Fibroblast of skin of right biceps (primary cell): ENCODE measurements at regions not wholly inside any gene's neighbourhood (a gene's known extent, or its start where the extent isn't known, plus 50 kb on each side); places are given as distances from the start of the nearest gene placed in this dataset.

ENCODE experiments used
- DNase-seq: peaks from one replicate; pipeline ENCODE4 v3.0.0-alpha.2; 2013

DNA sequence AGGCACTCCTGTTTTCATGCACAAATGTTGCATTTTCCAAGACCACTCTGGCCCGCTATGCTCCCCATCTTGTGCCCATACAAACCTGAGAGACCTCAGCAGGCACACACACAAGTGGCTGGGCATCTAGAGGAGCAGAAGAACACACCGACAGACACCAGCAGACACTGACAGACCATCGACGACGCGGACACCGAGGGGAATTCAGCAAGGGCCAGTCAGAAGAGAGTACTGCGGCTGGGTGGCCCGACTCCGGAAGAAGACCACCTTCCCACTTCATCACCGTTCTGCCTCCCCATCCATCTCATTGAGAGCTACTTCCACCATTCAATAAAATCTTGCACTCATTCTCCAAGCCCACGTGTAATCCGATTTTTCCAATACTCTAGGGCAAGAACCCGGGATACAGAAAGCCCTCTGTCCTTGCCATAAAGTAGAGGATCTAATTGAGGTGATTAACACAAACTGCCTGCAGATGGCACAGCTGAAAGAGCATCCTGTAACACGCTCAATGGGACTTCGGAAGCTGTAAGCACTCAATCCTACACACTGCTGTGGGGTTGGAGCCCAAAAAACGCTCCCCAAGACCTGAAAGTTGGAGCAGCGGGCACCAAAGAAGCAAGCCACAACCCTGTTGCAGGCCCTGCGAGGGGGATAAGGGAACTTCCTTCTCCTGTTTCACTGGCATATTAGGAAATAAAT is 780.9 kb downstream of the ARAP2 start:
- no peak for DNase-seq

GRCh38 chr4:35464964-35465528 is 779.3 kb downstream of the ARAP2 start:
- DNase-seq: no peak

DNA sequence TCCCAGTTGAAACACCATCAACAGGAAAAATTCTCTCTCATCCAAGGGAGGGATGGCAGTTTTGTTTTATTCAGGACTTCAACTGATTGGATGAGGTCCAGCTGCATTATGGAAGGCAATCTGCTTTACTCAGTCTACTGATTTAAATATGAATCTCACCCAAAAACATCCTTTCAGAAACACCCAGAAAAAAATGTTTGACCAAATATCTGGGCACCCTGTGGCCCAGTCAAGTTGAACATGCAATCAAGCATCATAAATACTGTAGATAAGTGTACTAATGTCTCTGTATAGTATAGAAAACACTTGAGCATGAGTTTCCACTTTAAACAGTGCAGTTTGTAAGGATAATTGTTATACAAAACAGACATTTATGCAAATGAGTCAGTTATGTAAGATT is 753.2 kb downstream of the ARAP2 start:
- no peak for DNase-seq

GRCh38 chr4:35493977-35494376 is 750.3 kb downstream of the ARAP2 start:
- DNase-seq: no peak

DNA sequence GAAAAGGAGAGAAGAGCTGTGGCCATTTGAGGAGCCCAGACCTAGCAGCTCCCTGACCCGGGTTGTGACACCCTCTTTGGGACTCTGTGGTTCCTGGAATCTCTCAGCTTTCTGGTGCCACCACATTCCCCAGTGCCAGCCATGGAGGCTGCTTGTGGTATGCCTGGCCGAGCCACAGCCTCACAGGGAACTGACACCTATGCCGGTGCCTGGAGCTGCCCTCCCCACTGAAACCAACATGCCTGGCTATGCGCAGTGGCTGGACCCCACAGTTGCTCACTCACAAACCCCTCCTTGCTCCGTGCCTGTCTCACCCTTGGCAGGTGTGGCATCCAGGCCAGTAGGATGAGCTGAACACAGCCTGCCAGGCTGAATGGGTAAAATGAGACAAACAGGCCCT is 749.4 kb downstream of the ARAP2 start:
- DNase-seq: no peak

- DNase-seq: no peak
Observed at GRCh38 chr4:35500812-35501211, 743.5 kb downstream of the ARAP2 start.

GRCh38 chr4:35503435-35503834 is 740.9 kb downstream of the ARAP2 start:
- DNase-seq: no peak

DNA sequence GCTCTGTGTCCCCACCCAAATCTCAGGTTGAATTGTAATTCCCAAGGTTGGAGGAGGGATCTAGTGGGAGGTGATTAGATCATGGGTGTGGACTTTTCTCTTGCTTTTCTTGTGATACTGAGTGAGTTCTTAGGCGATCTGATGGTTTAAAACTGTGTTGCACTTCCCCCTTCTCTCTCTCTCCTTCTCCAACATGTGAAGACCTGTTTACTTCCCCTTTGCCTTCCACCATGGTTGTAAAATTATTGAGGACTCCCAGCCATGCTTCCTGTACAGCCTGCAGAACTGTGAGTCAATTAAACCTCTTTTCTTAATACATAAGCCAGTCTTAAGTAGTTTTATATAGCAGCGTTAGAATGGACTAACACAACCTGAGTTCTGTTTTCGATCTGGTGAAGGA is 738.2 kb downstream of the ARAP2 start:
- no peak for DNase-seq

GRCh38 chr4:35511851-35512250 is 732.5 kb downstream of the ARAP2 start:
- DNase-seq: no peak

DNA sequence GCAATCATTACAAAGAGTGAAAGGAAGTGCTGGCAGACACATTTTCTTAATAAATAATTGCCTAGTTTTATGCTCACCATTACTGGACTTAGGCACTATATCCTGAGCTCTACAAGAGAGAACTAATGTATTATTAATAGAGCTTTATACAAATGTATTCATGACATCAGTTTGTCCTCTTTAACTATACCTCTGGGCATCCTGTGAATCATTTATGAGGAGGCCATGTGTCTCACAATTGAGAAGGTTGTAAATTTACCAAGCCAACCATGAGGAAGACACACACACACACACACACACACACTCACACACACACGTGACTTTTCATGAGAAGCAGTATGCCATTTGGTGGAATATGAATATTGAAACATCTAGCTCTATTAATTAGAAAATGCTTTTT is 728.2 kb downstream of the ARAP2 start:
- DNase-seq: no peak

DNA sequence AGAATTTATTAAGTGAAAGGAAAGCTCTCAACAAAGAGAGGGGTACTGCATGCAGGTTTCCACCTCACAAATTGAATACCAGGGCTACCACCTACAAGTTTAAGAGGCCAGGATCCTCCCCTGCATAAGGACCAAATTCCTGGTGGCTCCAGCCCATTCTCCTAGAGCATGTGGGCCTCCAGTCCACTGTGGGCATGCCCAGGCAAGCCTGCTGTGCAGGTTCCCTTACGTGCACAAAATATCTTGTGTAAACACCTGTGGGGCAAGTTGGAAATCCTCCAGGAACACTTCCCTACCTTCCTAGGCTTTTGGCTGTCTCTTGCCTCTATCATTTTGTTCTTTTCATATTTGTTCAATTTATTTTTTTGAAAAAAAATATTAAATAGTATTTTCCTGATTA is 724.3 kb downstream of the ARAP2 start:
- DNase-seq: no peak

DNA sequence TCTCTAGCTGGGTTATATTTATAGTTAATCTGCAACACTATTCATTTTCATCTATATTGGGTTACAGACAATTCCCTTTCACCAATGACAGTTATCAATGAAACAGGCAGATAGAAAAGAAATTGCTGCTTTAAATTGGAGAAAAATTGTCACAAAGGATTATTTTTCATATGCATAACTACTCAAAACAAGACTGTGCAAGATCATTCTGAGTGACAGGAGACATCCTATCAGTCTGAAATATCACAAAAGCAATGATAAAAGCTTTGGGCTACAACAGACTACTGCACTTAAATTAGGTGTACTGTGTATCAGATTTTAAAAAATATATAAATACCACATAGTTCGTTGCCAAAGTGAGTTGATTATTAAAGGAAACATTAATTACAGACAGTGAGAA is 722.6 kb downstream of the ARAP2 start:
- no peak for DNase-seq

GRCh38 chr4:35525192-35525978 is 718.9 kb downstream of the ARAP2 start:
- no peak for DNase-seq

DNA sequence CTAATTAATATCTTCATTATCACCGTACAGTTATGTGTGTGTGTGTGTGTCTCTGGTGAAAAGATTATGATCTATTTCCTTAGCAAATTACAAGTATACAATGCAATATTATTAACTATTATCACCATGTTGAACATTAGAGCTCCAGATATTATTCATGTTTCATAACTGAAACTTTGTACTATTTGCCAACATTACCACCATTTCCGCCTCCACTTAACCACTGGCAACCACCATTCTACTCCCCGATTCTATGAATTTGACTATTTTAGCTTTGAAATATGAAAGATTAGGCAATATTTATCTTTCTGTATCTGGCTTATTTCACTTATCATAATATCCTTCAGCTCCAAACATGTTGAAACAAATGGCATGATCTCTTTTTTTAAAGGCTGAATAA is 717.9 kb downstream of the ARAP2 start:
- no peak for DNase-seq

DNA sequence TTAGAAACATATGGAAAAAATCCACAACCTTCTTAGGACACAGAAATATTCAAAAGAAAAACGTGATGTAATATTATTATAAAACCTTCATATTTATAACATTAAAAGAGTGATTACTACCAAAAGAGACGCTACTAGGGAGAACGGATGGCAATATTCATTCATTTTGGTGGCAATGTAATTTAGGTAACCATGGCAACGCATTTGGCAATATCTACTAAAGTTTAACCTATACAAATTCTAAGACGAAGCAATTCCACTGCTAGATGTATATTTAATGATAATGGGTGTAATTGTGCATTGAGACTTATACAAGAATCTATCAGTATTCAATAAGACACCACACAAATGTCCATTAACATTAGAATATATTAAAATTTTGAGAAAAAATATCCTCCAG is 709.4 kb downstream of the ARAP2 start:
- DNase-seq: no peak

DNA sequence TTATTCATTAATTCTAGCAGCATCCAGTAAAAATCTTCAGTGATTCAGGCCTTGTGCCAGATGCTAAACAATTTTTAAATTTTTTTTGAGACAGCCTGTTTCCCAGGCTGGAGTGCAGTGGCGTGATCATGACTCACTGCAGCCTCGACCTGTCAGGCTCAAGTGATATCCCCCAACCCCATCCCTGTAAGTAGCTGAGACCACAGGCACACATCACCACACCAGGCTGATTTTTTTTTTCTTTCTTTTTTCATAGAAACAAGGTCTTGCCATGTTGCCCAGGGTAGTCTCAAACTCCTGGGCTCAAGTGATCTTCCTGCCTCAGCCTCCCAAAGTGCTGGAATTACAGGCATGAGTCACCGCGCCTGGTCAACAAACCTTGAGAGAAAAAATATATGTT is 705.5 kb downstream of the ARAP2 start:
- peak; percentile 15 for DNase-seq

GRCh38 chr4:35539404-35540055 is 704.8 kb downstream of the ARAP2 start:
- no peak for DNase-seq

- no peak for DNase-seq
Observed at GRCh38 chr4:35541146-35541887, 703.0 kb downstream of the ARAP2 start.

DNA sequence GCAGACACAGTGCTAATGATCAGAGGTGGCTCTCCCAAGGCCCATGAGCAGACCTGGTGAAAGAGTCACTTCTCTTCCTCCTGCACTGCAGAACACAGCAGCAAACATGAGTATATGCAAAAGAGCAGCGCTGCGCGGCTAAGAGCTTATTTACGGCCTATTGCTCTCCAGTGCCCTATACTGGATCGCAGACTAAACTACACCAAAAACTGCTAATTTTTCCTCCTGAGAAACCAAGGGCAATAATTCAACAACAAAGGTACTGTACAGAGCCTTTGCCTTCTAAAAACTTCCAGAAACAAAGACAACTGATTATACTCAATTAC is 702.5 kb downstream of the ARAP2 start:
- no peak for DNase-seq

DNA sequence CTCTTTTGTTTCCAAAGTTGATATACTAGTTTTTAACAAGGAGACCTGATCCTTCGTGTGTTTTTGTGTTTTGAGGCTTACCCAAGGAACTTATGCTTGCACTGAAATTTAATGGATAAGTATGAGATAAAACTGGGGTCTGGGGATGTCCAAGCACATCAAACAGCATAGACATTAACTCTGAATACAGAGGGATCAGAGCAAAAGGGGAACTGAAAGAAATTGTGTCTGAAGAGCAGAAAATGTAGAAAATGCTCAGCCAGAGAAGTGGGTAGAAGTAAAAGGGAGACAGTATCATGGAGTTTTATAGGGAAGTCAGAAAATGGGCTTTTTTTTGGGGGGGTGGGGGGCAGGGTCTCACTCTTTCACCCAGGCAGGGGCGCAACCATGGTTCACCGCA is 695.4 kb downstream of the ARAP2 start:
- no peak for DNase-seq

GRCh38 chr4:35556387-35556786 is 687.9 kb downstream of the ARAP2 start:
- no peak for DNase-seq

GRCh38 chr4:35559559-35560365 is 684.6 kb downstream of the ARAP2 start:
- DNase-seq: no peak
